ENCODE measurements at regions not wholly inside any gene's neighbourhood (a gene's known extent, or its start where the extent isn't known, plus 50 kb on each side); places are given as distances from the start of the nearest gene placed in this dataset.

GRCh38 chr4:31307029-31307428 is 586.9 kb downstream of the PCDH7 start:
- DNase-seq, result no peak

GRCh38 chr4:31324814-31325213 is 604.6 kb downstream of the PCDH7 start:
- DNase-seq, result no peak

GRCh38 chr4:31325300-31325699 is 605.1 kb downstream of the PCDH7 start:
- no peak for DNase-seq

GRCh38 chr4:31327031-31327430 is 606.9 kb downstream of the PCDH7 start:
- DNase-seq, result no peak

- no peak for DNase-seq
Measured at GRCh38 chr4:31328932-31329331, 608.8 kb downstream of the PCDH7 start.

- DNase-seq, result no peak
Measured at GRCh38 chr4:31334086-31334910, 614.1 kb downstream of the PCDH7 start.

- no peak for DNase-seq
Measured at GRCh38 chr4:31338000-31338399, 617.8 kb downstream of the PCDH7 start.

GRCh38 chr4:31341601-31342359 is 621.6 kb downstream of the PCDH7 start:
- no peak for DNase-seq

- DNase-seq, result no peak
Measured at GRCh38 chr4:31343061-31343460, 622.9 kb downstream of the PCDH7 start.

- no peak for DNase-seq
Measured at GRCh38 chr4:31349907-31350306, 629.7 kb downstream of the PCDH7 start.

- DNase-seq, result no peak
Measured at GRCh38 chr4:31351695-31352094, 631.5 kb downstream of the PCDH7 start.

- DNase-seq, result no peak
Measured at GRCh38 chr4:31356839-31357238, 636.7 kb downstream of the PCDH7 start.

GRCh38 chr4:31360786-31361185 is 640.6 kb downstream of the PCDH7 start:
- no peak for DNase-seq

- no peak for DNase-seq
Measured at GRCh38 chr4:31362756-31363155, 642.6 kb downstream of the PCDH7 start.

- no peak for DNase-seq
Measured at GRCh38 chr4:31365006-31365690, 645.0 kb downstream of the PCDH7 start.

- DNase-seq, result no peak
Measured at GRCh38 chr4:31366041-31366440, 645.9 kb downstream of the PCDH7 start.

GRCh38 chr4:31370866-31371465 is 650.8 kb downstream of the PCDH7 start:
- DNase-seq, result peak; percentile 64 to 77

GRCh38 chr4:31374256-31374960 is 654.2 kb downstream of the PCDH7 start:
- DNase-seq, result no peak

- no peak for DNase-seq
Measured at GRCh38 chr4:31375936-31376335, 655.8 kb downstream of the PCDH7 start.

GRCh38 chr4:31379364-31379763 is 659.2 kb downstream of the PCDH7 start:
- no peak for DNase-seq

GRCh38 chr4:31383767-31384166 is 663.6 kb downstream of the PCDH7 start:
- DNase-seq, result no peak

GRCh38 chr4:31390849-31391248 is 670.7 kb downstream of the PCDH7 start:
- DNase-seq, result no peak

- no peak for DNase-seq
Measured at GRCh38 chr4:31391976-31392375, 671.8 kb downstream of the PCDH7 start.
